LoVo (cell line): ENCODE measurements at regions not wholly inside any gene's neighbourhood (a gene's known extent, or its start where the extent isn't known, plus 50 kb on each side); places are given as distances from the start of the nearest gene placed in this dataset.

ENCODE experiments used
- DNase-seq: peaks from one replicate; pipeline ENCODE4 v3.0.0-alpha.2; 2016; ENCODE audit warnings: low spot score

DNA sequence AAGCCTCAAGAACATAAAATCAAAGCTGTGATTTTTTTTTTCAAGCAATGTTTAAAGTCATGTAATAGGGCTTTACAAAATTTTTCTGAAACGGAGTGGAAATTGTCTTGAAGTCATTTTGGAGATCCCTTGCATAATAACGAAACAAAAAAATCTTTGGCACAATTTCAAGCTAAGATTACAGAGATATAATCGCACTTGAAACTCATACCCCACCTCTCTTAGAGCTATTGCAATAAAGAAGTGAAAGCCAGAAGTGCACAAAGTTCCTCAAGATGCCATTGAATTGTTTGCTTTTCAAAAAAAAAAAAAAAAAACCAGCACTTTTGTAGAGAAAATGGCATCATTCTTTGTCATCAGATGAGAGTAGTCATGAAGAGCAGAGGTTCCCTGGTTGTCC, 152.3 kb downstream of the PAX3 start:
- no peak for DNase-seq

DNA sequence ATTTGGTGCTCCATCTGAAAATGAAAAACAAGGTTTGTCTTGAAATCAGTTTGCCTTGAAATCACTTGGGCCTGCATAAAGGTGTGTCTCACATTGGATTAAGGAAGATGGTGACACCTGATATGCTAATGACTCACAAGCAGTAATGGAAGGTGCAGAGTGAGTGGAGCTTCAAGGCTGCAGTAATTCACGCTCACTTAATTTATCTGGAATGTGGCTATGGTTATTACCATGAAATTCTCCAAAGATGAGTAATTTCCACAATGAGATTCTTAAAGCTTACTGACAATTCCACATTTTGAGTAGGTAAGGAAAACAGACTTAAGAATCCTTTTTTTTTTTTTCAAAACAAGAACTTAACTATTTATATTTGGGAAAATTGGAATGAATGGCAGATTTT, 156.8 kb downstream of the PAX3 start:
- DNase-seq: no peak

DNA sequence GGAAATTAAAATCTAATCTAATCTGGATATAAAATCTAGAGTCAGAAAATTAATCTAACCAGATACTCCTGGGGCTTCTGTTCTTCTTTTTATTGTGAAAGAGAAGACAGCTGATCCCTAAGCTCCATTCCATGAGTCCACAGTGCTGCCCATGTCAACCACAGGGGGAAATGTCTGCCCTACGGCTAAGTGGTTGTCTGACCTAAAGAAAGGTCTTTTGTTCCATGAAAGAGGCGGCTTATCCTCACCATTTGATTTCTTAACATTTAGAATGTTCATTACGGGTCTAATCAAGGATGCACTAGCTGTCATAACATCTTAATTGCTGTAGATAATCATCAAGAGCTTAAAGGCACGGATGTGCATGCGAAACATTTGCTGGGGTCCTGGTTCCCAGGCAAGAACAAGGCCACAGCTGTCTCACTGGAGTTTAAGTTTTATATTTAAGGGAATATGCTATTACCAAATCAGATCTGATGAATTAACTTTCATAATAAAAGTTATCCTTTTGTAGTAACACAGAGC, 162.6 kb downstream of the PAX3 start:
- no peak for DNase-seq

DNA sequence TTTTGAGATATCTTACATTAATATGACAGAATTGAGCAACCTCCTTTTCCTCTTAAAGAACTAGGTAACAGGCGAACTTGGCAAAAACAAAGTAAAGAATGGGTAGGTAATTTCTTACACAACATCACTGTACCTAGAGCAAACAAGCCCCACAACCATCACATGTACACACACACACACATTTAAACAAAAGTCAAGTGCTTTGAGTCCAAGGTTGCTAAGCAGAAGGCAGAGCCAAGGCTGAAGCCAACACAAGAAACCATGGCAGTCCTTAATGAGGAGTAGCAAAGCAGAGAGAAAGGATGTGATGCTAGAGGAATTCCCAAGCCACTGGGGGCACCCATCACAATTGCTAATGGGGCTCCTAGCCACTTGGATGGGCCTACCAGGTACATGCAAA, 164.1 kb downstream of the PAX3 start:
- DNase-seq: no peak

DNA sequence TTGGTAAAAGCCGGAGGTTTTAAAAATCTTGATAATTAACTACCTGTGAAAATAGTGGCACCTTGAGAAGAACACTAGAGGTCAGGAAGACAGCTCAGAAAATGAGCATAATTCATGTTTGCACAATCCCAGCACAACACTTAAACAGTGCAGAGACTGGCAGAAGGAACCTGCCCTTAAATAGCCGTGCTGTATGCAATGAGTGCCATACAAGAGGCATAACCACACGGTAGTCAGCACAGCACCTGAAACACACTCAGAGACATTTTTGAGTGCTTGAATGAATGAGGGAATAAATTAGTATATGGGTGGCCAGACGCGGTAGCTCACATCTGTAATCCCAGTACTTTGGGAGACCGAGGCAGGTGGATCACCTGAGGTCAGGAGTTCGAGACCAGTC, 164.9 kb downstream of the PAX3 start:
- no peak for DNase-seq

DNA sequence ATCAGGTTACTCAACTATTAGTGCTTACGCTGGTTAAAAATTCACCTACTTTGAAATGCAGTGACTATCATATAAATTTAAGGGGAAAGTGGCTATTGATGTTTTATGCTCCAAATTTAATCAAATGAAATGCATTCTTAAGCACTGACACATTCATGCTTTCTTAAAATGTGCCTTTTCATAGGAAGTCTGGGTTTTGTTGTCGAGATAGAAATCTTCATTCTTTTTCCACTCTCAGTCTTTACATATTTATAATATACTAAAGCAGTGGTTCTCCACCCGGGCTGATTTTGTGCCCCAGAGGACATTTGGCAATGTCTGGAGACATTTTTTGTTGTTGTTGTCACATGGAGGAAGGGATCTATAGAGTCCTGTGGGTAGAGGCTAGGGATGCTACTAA, 167.9 kb downstream of the PAX3 start:
- DNase-seq: no peak

DNA sequence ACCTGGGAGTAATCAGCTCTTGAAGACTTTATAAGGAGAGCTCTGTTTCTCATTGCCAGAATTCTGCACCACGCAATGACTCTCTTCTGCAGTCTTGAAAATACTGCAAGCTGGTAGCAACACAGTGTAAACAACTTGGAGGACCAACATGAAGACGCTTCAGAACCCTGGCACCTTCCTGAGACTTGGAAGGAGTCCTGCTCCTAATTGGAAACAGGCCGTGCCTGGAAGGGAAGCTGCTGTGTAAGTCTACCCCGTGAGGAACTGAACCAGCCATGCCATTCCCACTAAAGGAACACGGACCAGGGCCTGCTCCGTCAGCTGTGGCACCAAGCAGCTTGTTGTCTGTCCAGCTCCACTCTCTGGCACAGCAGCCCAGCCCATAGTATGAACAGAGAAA, 171.1 kb downstream of the PAX3 start:
- no peak for DNase-seq

DNA sequence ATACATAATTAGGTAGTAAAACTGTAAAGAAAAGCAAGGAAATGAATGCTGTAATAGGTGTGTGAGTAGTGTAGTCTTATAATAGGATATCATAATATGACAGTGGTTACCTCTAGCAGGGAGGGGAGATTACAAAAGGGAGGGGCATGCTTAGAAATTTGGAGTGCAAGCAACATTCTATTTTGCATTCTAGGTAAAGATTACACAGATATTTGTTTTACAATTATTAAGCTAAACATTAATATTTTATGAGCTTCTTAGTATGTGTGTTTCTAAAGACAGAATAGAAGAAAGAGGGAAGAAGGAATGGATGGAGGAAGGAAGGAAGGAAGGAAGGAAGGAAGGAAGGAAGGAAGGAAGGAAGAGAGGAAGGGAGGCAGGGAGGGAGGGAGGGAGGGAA, 177.9 kb downstream of the PAX3 start:
- no peak for DNase-seq

DNA sequence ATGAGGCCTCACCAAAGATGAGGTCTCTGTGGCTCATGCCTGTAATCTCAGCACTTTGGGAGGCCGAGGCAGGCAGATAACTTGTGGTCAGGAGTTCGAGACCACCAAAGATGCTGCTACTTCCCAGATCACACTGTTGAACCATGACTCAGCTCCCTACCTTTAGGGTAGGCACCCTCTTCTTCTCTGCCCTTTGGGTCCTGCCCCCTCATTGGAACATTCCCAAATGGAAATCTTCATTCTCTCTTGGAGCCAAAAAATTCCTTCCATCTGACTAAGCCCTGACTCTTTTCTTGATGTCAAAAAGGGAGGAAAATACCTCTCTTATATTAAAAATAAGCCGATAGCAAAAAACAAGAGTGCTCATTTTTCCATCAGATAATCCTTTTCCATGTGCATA, 183.5 kb downstream of the PAX3 start:
- DNase-seq: no peak

DNA sequence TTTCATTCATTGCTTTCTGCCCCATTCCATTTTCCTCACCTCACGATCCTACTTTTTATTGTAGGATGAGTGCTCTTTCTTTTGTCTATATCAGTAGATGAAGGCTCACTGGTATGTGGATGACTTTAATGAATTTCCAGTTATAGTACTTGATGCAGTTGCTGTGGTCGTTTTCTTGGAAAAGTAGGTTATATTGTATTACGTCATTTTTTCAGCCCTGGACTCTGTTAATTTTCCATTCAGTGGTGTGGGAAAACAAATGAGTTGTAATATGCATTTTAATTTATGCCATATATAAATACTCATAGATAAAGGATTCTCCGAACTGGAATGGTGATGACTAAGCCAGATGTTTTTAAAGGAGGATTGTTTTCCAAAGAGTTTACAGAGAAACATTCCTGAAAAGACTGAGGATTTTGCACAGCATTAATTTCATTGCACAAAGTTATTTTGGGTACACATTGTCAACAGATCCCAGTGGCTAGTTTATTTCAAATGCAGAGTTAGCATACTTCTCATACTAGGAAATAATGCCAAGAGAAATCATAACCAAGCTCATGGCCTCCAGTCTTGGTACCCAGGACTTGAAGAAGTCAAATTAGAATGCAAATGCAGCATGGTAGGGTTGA, 189.7 kb downstream of the PAX3 start:
- no peak for DNase-seq

DNA sequence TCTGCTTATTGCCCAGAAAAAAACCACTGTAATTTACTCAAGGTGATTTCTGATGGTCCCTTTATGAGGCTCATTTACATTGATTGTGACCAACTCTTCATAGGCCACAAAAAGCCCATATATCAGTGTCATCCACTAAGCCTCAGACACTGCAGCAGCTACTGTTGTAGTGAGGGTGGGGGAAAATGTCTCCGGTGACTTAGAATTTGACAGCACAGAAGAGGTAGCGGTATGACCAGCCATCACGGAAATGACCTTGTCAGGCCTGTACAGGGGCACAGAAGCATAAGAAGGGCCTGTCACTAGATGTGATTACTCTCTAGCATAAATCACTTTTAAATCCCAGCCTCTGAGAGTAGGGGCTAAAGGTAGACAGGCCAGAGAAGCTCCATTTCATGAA, 190.3 kb downstream of the PAX3 start:
- DNase-seq: no peak

DNA sequence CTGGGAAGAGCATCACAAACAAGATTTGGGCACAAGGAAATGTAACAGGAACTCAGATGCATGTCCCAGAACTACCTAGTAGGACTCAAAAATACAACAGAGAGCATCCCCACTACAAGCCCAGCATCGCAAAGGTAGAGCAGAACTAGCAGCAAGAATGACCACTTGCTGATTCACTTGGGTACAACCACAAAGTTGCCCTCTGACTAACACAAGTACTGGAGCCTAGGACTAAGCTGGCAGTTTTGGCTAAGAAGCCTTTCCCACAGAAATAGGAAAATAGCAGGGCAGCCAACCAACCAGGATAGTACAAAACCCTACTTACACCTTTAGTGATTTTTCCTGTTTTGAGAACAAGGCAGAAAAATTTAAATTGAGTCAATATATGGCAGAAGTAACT, 193.8 kb downstream of the PAX3 start:
- no peak for DNase-seq

DNA sequence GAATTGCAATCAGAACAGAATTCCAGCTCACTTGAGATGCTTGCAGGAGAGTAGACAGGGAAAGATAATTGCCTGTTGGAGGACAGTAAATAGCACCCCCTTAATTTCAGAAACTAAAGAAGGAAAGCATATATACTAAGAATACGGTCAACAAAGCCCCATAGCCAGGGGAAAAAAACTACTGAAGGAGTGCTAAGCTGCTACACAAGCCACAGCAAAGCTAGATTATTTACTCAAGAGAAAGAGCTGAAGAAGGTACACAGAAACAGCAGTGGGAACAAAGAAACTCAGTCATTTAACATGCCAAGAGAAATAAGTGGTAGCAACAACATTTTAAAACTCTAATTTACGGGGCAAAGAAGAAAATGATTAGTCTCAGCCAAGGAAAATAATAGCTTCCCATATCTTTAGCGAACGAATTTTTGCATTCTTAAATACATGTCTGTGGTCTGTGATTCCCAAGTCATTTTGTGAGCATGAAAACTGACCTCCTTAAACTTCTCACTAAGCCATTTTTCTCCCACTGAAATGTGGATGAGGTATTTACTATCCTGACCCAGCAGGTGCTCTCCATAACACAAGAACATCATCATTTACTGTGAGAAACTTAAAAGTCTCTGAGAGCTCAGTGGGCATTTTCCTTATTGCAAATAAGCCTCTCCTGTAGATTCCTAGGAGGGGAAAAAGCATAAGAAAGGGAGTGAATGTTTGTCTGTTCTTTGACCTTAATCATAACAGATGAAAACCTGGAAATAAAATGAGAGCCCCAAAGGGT, 196.0 kb downstream of the PAX3 start:
- no peak for DNase-seq

DNA sequence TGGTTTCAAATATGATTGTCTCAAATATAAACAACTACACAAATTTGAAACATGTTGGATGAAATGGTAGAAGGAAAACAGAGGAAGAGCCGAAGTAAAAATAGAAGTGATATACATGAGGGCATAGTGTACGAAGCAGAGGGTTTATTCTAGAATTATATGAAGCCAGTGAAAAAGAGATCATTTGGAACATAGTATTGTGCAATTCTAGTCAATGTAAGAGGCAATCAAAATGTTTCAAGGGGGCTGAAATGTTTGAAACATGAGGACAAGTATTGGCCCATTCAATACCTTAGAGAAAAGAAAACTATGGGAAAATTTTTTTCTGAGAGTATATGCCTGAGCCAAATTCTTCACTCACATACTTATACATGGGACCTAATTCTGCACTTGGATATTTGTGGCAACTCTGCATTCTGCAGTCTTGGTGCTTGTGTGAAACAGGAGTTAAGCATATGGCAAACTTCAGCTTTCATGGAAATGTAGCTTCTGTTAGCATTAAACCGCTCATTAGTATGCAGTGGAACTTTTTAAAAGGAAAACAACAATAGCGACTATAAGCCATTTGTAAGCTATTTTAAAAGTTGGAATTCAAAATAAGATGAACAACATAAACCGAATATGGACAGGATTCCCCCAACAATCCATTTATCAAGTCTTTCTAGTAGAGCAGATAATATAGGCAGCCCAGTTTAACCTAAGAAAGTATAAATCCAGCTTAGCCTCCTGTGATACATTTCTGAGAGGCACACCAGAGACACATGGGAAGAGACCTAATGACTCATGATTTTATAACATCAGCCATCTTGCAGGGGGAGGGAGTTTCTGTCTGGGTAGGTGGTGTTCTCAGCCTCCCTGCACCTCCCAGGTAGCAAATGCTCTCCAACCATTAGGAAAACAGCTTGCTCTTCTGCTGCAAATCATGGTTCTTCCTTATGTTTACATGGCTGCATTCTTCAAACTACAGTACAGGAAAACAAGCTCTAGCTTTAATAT, 197.8 kb downstream of the PAX3 start:
- DNase-seq: no peak

DNA sequence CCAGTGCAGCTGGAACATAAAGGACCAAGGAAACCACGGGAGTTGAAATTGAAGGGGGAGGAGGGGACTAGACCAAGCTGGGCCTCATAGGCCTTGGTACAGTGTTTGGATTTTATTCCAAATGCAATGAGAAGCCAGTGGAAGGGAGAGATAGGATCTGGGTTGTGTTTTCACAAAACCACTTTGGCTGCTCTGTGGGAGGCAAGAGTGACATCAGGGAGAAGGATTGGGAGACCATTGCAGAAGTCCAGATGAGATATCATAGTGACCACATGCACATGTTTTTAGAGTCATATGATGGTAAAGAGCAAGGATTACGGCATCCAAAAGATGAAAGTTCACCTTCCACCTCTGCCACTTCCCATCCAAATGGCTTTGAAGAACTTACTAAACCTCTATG, 210.2 kb downstream of the PAX3 start:
- DNase-seq: no peak

DNA sequence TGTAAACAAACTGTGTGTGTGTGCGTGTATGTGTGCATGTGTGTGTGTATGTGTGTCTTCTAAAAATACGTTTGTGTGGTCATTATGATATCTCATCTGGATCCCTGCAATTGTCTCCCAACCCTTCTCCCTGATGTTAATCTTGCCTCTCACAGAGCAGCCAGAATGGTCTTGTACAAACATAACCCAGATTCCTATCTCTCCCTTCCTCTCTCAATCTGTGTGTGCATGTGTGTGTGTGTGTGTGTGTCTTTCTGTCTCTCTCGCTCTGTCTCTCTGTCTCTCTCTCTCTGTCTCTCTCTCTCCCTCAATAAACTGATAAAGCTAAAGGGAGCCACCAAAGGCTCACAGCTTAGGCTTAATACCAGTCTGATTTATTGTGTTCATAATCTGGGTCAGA, 210.8 kb downstream of the PAX3 start:
- no peak for DNase-seq

DNA sequence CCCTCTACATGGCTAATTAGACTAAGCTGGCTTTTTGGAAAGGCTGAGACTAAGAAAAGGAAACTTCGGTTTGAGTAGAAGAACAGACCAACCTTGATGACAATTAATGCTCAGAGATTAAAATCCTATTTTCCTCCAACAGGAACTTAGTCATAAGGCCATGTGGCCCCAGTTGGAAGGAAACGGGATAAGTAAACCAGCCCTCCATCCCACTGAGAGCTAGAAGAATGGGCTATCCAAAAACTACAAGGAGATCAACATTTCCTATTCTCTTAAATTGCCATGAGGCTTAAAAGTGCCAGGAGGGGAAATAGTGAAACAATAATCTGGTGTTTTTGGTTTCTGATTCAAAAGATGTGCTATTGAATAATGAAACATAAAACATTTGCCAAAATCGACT, 216.6 kb downstream of the PAX3 start:
- DNase-seq: no peak

DNA sequence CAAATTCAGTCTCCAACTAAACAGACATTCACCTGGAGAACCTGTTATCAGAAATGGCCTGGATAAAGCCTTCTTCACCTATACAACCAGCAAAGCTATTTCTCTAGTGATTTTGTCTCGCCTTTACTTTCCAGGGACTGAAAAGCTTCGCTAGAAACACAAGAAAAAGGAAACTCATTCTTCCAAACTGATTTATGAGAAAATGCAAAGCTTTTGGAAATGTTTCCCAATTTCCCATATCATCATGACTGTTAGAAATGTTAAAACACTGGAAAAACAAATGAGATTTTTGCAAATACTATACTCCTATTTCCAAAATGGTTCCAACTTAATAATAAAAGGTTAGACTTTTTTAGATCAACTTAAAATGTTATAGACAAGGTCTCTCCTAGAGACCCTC, 218.7 kb downstream of the PAX3 start:
- DNase-seq: no peak

DNA sequence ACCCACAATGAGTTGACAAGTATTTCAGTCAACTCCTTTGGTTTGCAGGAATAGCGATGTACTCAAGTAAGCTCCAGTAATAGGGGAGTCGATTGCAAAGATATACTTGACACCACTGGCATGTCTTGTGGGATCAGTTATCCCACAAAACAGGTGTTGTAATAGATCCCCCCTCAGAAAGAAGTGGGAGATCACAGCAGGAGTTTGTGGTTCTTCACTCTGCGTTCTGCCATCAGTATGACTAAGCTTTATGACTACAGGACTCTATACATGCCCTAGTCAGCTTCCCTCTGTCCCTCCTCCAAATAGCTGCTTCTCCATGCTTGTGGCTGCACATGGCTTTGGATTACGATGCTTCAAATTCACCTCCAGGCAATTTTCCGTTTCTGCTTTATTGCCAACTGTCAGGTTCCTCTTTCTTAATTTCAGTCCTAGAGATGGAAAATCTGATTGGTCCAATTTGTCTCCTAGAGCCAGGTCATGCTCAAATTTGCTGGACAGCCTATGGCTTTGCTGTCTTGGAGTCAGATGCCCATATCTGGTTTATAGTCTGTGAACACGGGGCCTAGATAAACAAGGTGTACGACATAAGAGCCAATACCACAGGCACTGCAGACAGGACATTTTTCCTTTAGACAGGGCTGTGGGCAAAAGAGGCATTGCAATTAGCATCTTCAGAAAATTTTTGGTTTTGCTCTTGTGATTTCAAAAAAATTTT, 221.7 kb downstream of the PAX3 start:
- no peak for DNase-seq

DNA sequence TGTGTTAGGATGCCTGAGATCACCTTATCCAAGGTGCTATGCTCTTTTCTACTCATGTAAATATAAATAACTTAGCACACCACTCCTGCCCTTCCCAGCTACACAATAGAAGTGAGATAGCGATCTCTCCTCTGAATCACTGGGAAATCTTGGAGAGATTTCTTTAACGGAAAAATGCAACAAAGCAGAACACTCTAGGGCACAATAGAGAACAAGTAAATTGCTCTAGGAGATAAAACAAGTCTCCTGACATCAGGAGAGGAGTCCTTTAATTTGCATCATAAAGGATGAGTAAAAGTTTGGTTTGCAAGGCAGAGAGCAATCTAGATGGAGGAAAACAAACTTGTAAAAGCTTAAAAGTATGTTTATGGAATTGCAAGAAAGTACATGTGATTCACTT, 224.1 kb downstream of the PAX3 start:
- DNase-seq: no peak

DNA sequence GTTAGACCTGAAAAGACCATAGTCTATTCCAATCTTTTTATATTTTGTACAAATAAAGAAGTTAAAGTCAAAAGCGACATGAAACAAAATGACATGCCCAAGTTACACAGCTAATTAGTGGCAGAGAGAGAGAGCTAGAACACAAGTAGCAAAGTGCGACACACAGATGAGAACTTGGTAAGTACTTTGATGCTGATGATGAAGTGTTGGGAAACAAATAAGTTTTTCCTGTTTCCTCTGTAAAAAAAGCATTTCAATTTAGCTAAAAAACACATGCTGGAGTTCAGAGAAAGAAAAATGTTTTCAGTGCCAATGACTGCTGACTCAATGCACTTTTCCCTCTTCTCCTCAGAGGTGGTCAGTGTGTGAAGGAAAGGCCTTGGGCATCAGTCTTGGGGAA, 226.9 kb downstream of the PAX3 start:
- DNase-seq: no peak

DNA sequence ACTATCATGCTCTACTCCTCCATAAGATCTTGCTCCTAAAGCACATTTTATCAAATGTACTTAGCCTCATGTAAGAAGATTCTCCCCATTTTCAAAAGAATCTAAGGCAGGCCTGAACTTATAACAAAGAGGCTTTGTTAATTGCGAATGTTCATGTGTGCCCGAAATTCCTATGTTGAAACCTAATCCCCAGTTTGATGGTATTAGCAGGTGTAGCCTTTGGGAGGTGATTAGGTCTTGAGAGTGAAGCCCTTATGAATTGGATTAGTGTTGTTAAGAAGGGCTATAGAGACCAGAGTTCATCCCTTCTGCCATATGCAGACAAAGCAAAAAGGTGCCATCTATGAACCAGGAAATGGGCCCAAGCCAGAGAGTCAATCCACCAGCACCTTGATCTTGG, 234.5 kb downstream of the PAX3 start:
- DNase-seq: no peak
